Endothelial cell of umbilical vein (primary cell): ENCODE measurements at regions not wholly inside any gene's neighbourhood (a gene's known extent, or its start where the extent isn't known, plus 50 kb on each side); places are given as distances from the start of the nearest gene placed in this dataset.

Experiments
- BruUV-seq: library from RNA; stranded (reverse); fragments of 400-500 nt; replicated peaks from 2 replicates; lab custom pipeline; 2021; lab: Mats Ljungman, UMichigan
- CTCF ChIA-PET: fragments of 300-600, 350-600 bp; sonication (Branson Sonifier 250); formaldehyde crosslinking; loops from one replicate; lab custom pipeline; 2021; ENCODE audit warnings: antibody characterized with exemption, inconsistent platforms; lab: Charles Lee
- POLR2A ChIA-PET: fragments of 300-600, 350-600 bp; sonication (Branson Sonifier 250); formaldehyde crosslinking; loops from one replicate; lab custom pipeline; 2021; ENCODE audit warnings: antibody characterized with exemption, inconsistent platforms; lab: Charles Lee
- DNase-seq: peaks from one replicate; pipeline ENCODE4 v3.0.0-alpha.2; 2011; ENCODE audit warnings: low read depth, low spot score
- FAIRE-seq: peaks from 2 replicates; lab custom pipeline; 2011; peaks lifted over from hg19 to GRCh38; lab: Jason Lieb, UNC
- H2AFZ ChIP-seq: 2 replicates; pipeline ENCODE4 v1.6.0; 2012; ENCODE audit warnings: low read depth, low read length, control low read depth, inconsistent platforms
- H3K27ac ChIP-seq: 2 replicates; pipeline ENCODE4 v1.5.1; 2011; ENCODE audit warnings: low read depth, mild to moderate bottlenecking, control low read depth, low read length, moderate library complexity; ENCODE audit not compliant: insufficient read depth
- H3K27me3 ChIP-seq, 2 experiments: 2 replicates each; pipeline versions ENCODE4 v1.6.0 to v1.6.1; 2011; ENCODE audit warnings: low read length in 2 of 2, mixed read lengths in 1 of 2; ENCODE audit not compliant: control insufficient read depth in 2 of 2, insufficient read depth in 2 of 2
- H3K36me3 ChIP-seq, 2 experiments: 2 replicates in 1 of 2; 3 replicates in 1 of 2; pipeline ENCODE4 v1.5.1; 2011; ENCODE audit warnings: low read length in 2 of 2, mild to moderate bottlenecking in 1 of 2, moderate library complexity in 1 of 2; ENCODE audit not compliant: control insufficient read depth in 2 of 2, insufficient read depth in 2 of 2; ENCODE audit errors: extremely low read depth in 1 of 2
- H3K4me1 ChIP-seq: 3 replicates; pipeline ENCODE4 v1.5.1; 2011; ENCODE audit warnings: mild to moderate bottlenecking, low read length; ENCODE audit not compliant: control insufficient read depth, insufficient read depth; ENCODE audit errors: extremely low read depth
- H3K4me2 ChIP-seq: 2 replicates; pipeline ENCODE4 v1.6.1; 2011; ENCODE audit warnings: low read length, control low read depth, mixed read lengths; ENCODE audit not compliant: insufficient read depth
- H3K4me3 ChIP-seq, 3 experiments: fragments of 200-600 bp in 1 of 3; sonication (generic), shearing (Covaris generic) in 1 of 3; replicated peaks in 1 of 3; 2 replicates each; pipeline ENCODE4 v1.5.1; 2011 to 2016; ENCODE audit warnings: control low read depth in 3 of 3, low read length in 3 of 3, mild to moderate bottlenecking in 2 of 3, inconsistent platforms in 1 of 3, low read depth in 1 of 3, moderate library complexity in 1 of 3; ENCODE audit not compliant: insufficient read depth in 1 of 3
- H3K79me2 ChIP-seq: 2 replicates; pipeline ENCODE4 v1.6.0; 2012; ENCODE audit warnings: low read length, inconsistent platforms; ENCODE audit not compliant: control insufficient read depth, insufficient read depth
- H3K9ac ChIP-seq: replicated peaks from 2 replicates; pipeline ENCODE3; 2011; ENCODE audit warnings: low read length, control low read depth; ENCODE audit not compliant: insufficient read depth; ENCODE audit errors: extremely low read depth
- H3K9me1 ChIP-seq: replicated peaks from 3 replicates; pipeline ENCODE4 v1.6.0; 2011; ENCODE audit warnings: mild to moderate bottlenecking, low read length; ENCODE audit not compliant: control insufficient read depth, insufficient read depth; ENCODE audit errors: extremely low read depth
- H3K9me3 ChIP-seq: replicated peaks from 2 replicates; pipeline ENCODE4 v1.5.1; 2012; ENCODE audit warnings: low read length, inconsistent platforms; ENCODE audit not compliant: control insufficient read depth, insufficient read depth
- H4K20me1 ChIP-seq: replicated peaks from 2 replicates; pipeline ENCODE3; 2011; ENCODE audit warnings: mild to moderate bottlenecking, low read length; ENCODE audit not compliant: control insufficient read depth, insufficient read depth; ENCODE audit errors: extremely low read depth
- CTCF ChIP-seq, 2 donors: IDR thresholded peaks; 1 replicate in 1 of 2; 2 replicates in 1 of 2; pipeline ENCODE4 v1.5.1; 2011; ENCODE audit warnings: low read length in 2 of 2, mild to moderate bottlenecking in 2 of 2, moderate library complexity in 2 of 2, control low read depth in 1 of 2, inconsistent platforms in 1 of 2, low read depth in 1 of 2; ENCODE audit not compliant: insufficient read depth in 1 of 2; ENCODE audit errors: extremely low read depth in 1 of 2
- EZH2 ChIP-seq: IDR thresholded peaks from 2 replicates; pipeline ENCODE4 v1.6.1; 2012; ENCODE audit warnings: borderline replicate concordance, low read depth, mild to moderate bottlenecking, moderate library complexity, low read length, inconsistent platforms; ENCODE audit not compliant: severe bottlenecking
- GATA2 ChIP-seq: IDR thresholded peaks from 2 replicates; pipeline ENCODE4 v1.7.0; 2011; ENCODE audit warnings: low read depth, mild to moderate bottlenecking, moderate library complexity, mixed read lengths, low read length; ENCODE audit not compliant: insufficient read length, insufficient read depth
- JUN ChIP-seq: IDR thresholded peaks from 2 replicates; pipeline ENCODE4 v1.6.1; 2011; ENCODE audit warnings: borderline replicate concordance, low read depth; ENCODE audit not compliant: insufficient read length, insufficient read depth
- MAX ChIP-seq: IDR thresholded peaks from 2 replicates; pipeline ENCODE4 v1.6.1; 2011; ENCODE audit not compliant: insufficient read depth, insufficient read length
- MYC ChIP-seq: IDR thresholded peaks from one replicate; pipeline ENCODE4 v1.6.1; 2011; ENCODE audit warnings: mild to moderate bottlenecking, low read depth, low read length
- POLR2A ChIP-seq: IDR thresholded peaks from 2 replicates; pipeline ENCODE4 v1.6.1; 2012; ENCODE audit warnings: low read depth, mild to moderate bottlenecking, control low read depth, low read length
- POLR2AphosphoS5 ChIP-seq: IDR thresholded peaks from 2 replicates; pipeline ENCODE4 v1.6.1; 2012; ENCODE audit warnings: low read depth, mild to moderate bottlenecking, control low read depth, low read length, moderate library complexity; ENCODE audit not compliant: insufficient read depth
- dilution Hi-C: fragments of 300-500 bp; cut with MboI; formaldehyde crosslinking; loops from one replicate; pipeline ENCODE4 v1.15.0; 2019; ENCODE audit warnings: low sequenced_read_pairs; ENCODE audit not compliant: extremely low pct_ligation_motif_present
- intact Hi-C: fragments of 100-400 bp; cut with micrococcal nuclease; formaldehyde crosslinking; loops from one replicate; pipeline ENCODE4 v1.10.0; 2022

- TF ChIP-seq EZH2: no peak
- TF ChIP-seq MYC: no peak
- TF ChIP-seq JUN: no peak
- TF ChIP-seq POLR2A: no peak
- no peak for TF ChIP-seq MAX
- no peak for TF ChIP-seq GATA2
- no peak for TF ChIP-seq POLR2AphosphoS5
- TF ChIP-seq CTCF (IDR thresholded peaks at IDR 0.05; ENCODE audit: extremely low read depth in 1 of 2, insufficient read depth in 1 of 2, low read depth in 1 of 2, low read length in 2 of 2): no peak
- Histone ChIP-seq H3K4me1 (no peaks in the 10 kb centered on the region), H4K20me1 (no peaks in the 10 kb centered on the region), H3K9me1 (no peaks in the 10 kb centered on the region), H3K4me3 (no peak overlapping the region), H3K9ac (no peak overlapping the region), H3K36me3 (no peaks in the 10 kb centered on the region), H2AFZ (no peak overlapping the region), H3K27ac (no peak overlapping the region), H3K79me2 (no peaks in the 10 kb centered on the region), H3K27me3 (no peaks in the 10 kb centered on the region), H3K9me3 (no peaks in the 10 kb centered on the region), H3K4me2 (no peak overlapping the region)
- intact Hi-C loops: no loop called here
- no TSS peak for BruUV-seq
- peak; percentile 20 for DNase-seq
- FAIRE-seq: no peak
- ChIA-PET POLR2A (no interaction called here), CTCF (no interaction called here)
- dilution Hi-C loops: no loop called here
Measured at GRCh38 chr2:19623488-19623887, 265.1 kb upstream of the OSR1 start.
